ENCODE measurements at regions not wholly inside any gene's neighbourhood (a gene's known extent, or its start where the extent isn't known, plus 50 kb on each side); places are given as distances from the start of the nearest gene placed in this dataset.

GRCh38 chr12:16939871-16940306 is 333.9 kb upstream of the LMO3 start:
- TF ChIP-seq CTCF (conservative IDR thresholded peaks at IDR 0.05; ENCODE audit: low read length) (peak; percentile 99), EZH2phosphoT487 (IDR thresholded peaks at IDR 0.05; ENCODE audit: borderline replicate concordance, low read depth, low read length) (no peak)
- no peak overlapping the region for H3K4me3 ChIP-seq (ENCODE audit: low read depth, low read length, poor library complexity, severe bottlenecking)
- intact Hi-C loops (cut with micrococcal nuclease; ENCODE audit: unreplicated experiment) = loop anchor here (2.0 to 10.0 kb wide), 2 partner anchors 703 to 775 kb away; no protein-coding TSS in a partner anchor
- no TSS peak for BruUV-seq (replicated peaks)
- peak; percentile 86 for DNase-seq (ENCODE audit: low spot score)
- H3K9me2 ChIP-seq (ENCODE audit: insufficient read depth, low read length) = no peaks in the 10 kb centered on the region
- no peaks in the 10 kb centered on the region for H3K4me1 ChIP-seq (ENCODE audit: insufficient read depth, low read length, poor library complexity, severe bottlenecking)
- ChIA-PET CTCF (ENCODE audit: unreplicated experiment) (interaction anchor here (0.5 to 1.0 kb wide), 2 partner anchors 10 to 521 kb away, joined by 3 to 4 read pairs; no protein-coding TSS in a partner anchor), POLR2A (interaction anchor here (0.6 to 1.0 kb wide), 2 partner anchors 18 to 168 kb away, joined by 3 read pairs; no protein-coding TSS in a partner anchor)
- no peaks in the 10 kb centered on the region for H3K9me3 ChIP-seq (ENCODE audit: low read length)
- H3K27ac ChIP-seq (ENCODE audit: low read depth, low read length, poor library complexity, severe bottlenecking) = no peak overlapping the region
- no peaks in the 10 kb centered on the region for H3K36me3 ChIP-seq (ENCODE audit: insufficient read depth, low read length)
- H3K4me2 ChIP-seq (ENCODE audit: low read length) = no peak overlapping the region
- peak overlapping the region; percentile 66 for H2AFZ ChIP-seq (ENCODE audit: low read length)
- H4K20me1 ChIP-seq (ENCODE audit: insufficient read depth, low read length) = no peaks in the 10 kb centered on the region
- H3K79me2 ChIP-seq (ENCODE audit: insufficient read depth, low read depth, low read length) = no peaks in the 10 kb centered on the region

- Histone ChIP-seq H2AFZ (ENCODE audit: low read length) (no peak overlapping the region), H3K4me3 (ENCODE audit: low read depth, low read length, poor library complexity, severe bottlenecking) (no peak overlapping the region), H3K36me3 (ENCODE audit: insufficient read depth, low read length) (no peaks in the 10 kb centered on the region), H3K4me2 (ENCODE audit: low read length) (no peak overlapping the region), H3K79me2 (ENCODE audit: insufficient read depth, low read depth, low read length) (no peaks in the 10 kb centered on the region), H3K9me3 (ENCODE audit: low read length) (no peaks in the 10 kb centered on the region; the same call in 1 of the 2 replicates), H3K9me2 (ENCODE audit: insufficient read depth, low read length) (no peaks in the 10 kb centered on the region), H4K20me1 (ENCODE audit: insufficient read depth, low read length) (no peaks in the 10 kb centered on the region), H3K27ac (ENCODE audit: low read depth, low read length, poor library complexity, severe bottlenecking) (no peak overlapping the region), H3K4me1 (ENCODE audit: insufficient read depth, low read length, poor library complexity, severe bottlenecking) (no peaks in the 10 kb centered on the region)
- no peak for DNase-seq (ENCODE audit: low spot score)
- POLR2A ChIA-PET = interaction anchor here (0.6 to 1.5 kb wide), 2 partner anchors 22 to 967 kb away, joined by 3 to 4 read pairs; no protein-coding TSS in a partner anchor
- no TSS peak for BruUV-seq (replicated peaks)
- no peak for TF ChIP-seq CTCF (conservative IDR thresholded peaks at IDR 0.05; ENCODE audit: low read length)
- TF ChIP-seq EZH2phosphoT487 (IDR thresholded peaks at IDR 0.05; ENCODE audit: borderline replicate concordance, low read depth, low read length) = no peak
- intact Hi-C loops (cut with micrococcal nuclease; ENCODE audit: unreplicated experiment) = no loop called here
- CTCF ChIA-PET (ENCODE audit: unreplicated experiment) = no interaction called here
Measured at GRCh38 chr12:16927259-16927658, 321.3 kb upstream of the LMO3 start.

GRCh38 chr12:16920451-16920850 is 314.5 kb upstream of the LMO3 start:
- intact Hi-C loops (cut with micrococcal nuclease; ENCODE audit: unreplicated experiment) = no loop called here
- no peak for TF ChIP-seq EZH2phosphoT487 (IDR thresholded peaks at IDR 0.05; ENCODE audit: borderline replicate concordance, low read depth, low read length)
- no peak for TF ChIP-seq CTCF (conservative IDR thresholded peaks at IDR 0.05; ENCODE audit: low read length)
- BruUV-seq (replicated peaks) = no TSS peak

More at GRCh38 chr12:16920451-16920850, 314.5 kb upstream of the LMO3 start:
- H3K4me3 ChIP-seq (ENCODE audit: low read depth, low read length, poor library complexity, severe bottlenecking) = no peak overlapping the region
- no peaks in the 10 kb centered on the region for H4K20me1 ChIP-seq (ENCODE audit: insufficient read depth, low read length)
- H3K4me2 ChIP-seq (ENCODE audit: low read length) = no peak overlapping the region
- H3K9me2 ChIP-seq (ENCODE audit: insufficient read depth, low read length) = no peaks in the 10 kb centered on the region
- DNase-seq (ENCODE audit: low spot score) = no peak
- no peak overlapping the region for H2AFZ ChIP-seq (ENCODE audit: low read length)
- ChIA-PET POLR2A (interaction anchor here (0.6 kb wide), 1 partner anchor 476 kb away, joined by 5 read pairs; no protein-coding TSS in a partner anchor), CTCF (ENCODE audit: unreplicated experiment) (no interaction called here)
- H3K79me2 ChIP-seq (ENCODE audit: insufficient read depth, low read depth, low read length) = no peaks in the 10 kb centered on the region
- no peak overlapping the region for H3K27ac ChIP-seq (ENCODE audit: low read depth, low read length, poor library complexity, severe bottlenecking)
- H3K4me1 ChIP-seq (ENCODE audit: insufficient read depth, low read length, poor library complexity, severe bottlenecking) = no peaks in the 10 kb centered on the region
- 0 out of 2 replicates have a peak, but pooled peaks cover 7% of the 10 kb centered on the region for H3K9me3 ChIP-seq (ENCODE audit: low read length)
- H3K36me3 ChIP-seq (ENCODE audit: insufficient read depth, low read length) = no peaks in the 10 kb centered on the region
